ENCODE measurements at regions not wholly inside any gene's neighbourhood (a gene's known extent, or its start where the extent isn't known, plus 50 kb on each side); places are given as distances from the start of the nearest gene placed in this dataset.
"Not testable (repeated sequence)": the region's sequence is repeated elsewhere in the genome, so short reads cannot be mapped to it uniquely, and the experiment has no call there.

DNA sequence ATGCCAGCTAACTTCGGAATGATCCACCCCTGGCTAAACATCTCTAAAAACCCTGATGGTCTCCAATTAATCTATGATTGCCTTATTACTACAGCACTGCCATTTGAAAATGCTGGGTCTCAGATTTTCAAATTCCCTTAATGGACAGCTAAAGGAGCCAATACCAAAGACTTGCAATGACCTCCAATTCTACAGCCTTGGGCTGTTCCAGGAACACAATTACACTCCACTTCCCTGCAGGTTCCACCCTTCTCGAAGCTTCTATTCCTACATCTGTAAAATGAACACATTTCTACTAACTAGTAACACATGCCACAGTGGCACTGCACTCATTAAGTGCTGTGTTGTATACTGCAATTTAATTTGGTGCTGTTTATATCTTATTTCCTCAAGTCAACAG lies 85.7 kb upstream of the AK4 start:
- no peak for DNase-seq

DNA sequence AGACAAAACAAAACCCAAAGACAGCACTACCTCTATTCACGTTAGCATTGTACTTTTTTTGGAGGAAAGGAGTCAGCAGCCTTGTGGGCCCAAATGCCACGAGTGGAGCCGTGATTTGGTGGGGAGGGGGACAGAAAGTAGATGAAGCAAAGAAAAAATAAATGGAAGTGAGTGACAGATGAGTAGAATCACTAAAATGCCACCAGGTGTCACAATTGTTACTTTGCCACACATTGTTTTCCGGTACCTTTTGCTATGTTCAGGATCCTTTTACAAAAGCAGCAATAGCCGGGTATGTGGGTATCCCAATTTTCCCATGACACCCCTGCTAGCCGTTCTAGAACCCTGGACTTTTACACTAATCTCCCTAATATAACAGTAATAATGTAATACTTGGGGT lies 85.0 kb upstream of the AK4 start:
- DNase-seq = no peak

DNA sequence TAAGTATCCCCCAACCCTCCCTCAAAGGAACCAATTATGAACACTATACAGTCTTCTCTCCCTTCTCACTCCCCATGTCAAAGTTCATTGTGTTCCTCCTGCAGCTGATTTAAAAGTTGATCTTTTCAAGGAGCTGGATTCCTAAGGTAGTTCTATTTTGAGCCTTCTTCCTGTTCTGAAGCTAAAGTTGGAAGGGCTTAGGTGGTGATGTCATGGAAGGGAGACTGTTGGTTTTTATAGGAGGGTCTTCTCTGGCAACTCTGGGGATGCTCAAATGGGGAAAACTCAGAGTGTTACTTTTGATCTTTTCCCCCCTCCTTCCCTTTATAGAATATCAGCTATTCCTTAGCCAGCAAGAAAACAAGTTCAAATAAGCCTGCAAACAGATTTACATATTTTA lies 83.0 kb upstream of the AK4 start:
- no peak for DNase-seq

DNA sequence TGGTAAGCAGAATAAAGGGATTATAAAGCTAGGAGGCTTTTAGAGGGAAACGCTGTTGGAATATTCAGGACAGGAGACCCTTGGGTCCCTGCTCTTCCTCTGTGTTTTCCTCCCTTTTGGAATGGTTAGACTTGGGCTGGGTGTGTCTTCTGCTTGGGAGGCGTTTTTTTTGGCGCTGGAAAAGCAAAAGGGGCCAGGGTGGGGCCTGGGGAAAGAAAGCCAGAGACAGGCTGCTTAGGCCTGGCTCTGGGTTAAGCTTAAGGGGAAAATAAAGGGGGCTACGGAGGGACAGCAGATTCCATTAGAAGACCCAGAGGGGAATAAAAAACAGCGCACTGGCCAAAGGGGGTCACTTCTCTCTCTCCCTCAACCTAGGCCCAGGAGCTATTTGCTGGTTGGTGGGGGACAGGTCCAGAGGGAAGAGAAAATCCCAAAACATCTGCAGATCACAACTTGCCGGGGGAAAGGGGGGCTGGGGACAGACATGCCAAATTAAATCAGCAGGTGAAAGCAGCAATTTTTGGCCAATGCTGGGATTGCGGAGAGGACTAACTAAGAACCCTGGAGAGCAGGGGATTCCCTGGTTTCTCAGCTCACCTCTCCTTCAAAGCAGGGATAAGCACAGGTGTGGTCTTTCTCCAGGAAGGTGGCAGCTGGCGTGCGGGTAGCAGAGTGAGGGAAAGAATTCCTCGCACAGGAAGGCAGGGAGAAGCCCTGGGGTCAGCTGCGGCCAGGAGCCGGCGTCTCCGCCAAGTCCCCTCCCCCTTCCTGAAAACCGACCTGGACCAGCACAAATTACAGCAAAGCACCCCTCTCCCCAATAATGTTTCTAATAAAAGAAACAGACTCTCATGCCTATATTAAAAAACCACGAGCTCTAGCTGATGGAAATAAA lies 82.2 kb upstream of the AK4 start:
- DNase-seq = peak in 20 of 56 donors; percentile 9 to 71 (median 40)

DNA sequence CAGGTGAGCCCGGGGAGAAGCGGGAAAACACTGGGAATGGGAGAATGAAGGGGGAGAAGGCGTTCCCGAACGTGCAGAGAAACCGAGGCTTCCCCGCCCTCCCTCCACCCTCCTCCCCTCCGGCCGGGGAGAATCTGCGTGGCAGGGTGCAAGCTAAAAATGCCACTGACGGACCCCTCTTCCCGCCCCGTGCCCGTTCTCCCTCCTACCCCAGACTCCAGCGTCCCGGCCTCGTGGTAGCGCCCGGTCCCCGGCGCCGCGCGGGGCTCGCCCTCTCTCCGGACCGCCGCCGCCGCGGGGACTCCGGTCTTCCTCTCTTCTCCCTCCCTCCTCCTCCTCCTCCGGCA lies 81.6 kb upstream of the AK4 start:
- peak in 1 of 56 donors; percentile 81 for DNase-seq

DNA sequence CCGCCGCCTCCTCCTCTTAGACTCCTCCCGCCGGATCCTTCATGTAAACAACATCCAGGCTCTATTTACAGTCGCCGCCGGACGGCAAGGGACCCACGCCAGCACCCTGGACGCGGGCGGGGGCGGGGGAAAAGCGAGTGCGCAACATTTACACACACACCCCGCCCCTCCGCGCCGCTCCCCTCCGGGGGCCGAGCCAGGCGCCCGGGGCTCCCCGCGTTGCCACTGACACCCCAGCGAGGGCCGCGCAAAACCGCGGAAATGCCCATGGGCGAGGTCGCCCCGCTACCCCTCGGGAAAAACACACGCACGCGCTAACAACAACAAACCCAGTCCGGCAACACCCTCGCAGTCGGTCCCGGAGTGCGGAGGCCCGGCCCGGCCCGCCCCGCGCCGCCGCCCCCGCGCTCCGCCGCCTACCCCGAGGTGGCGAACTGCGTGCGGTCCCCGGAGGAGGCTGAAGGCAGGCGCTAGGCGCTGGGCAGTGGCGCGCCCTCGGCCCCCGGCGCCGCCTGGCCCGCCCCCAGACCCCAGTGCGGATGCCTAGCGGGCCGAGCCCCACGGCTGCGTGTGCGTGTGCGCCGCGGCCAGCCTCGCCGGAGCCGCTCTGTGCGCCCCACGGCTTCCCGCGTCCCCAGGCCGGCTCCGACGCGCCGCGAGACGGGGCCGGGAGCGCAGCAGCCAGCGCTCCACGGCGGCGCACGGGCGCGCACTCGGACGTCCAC lies 81.1 kb upstream of the AK4 start:
- DNase-seq = peak in 54 of 56 donors; percentile 30 to 93 (median 76)

DNA sequence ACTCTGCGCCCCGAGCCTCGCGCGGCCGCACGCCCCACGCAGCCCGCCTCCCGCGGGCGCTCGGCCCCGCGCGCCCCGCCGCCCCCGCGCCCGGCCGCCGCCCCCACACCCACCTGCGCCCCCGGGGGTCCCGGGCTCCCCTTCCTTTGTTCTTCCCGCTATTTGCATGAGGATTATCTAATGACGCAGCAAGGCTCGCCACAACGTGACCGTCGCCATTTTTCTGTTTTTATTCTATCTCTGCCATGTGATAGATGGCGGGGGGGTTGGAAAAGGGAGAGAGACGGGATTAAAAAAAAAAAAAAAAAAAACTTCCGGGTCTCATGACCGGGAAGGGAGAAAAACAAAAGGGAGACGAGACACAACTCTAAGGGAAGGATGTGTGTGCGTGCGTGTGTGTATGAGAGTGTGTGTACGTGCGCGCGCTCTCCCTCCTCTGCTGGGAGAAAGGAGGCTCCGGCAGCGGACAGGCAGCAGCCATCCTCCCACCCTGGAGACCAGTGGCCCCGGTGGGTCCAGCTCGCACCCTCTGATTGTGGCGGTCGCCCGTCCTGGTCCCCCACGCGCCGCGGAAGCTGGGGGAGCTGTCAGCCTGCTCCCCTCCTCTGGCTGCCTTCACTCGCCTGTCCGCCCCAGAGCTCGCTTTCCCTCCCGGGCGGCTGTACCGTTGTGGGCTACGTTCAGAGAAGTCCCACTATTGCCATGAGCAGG lies 80.4 kb upstream of the AK4 start:
- peak in 55 of 56 donors; percentile 26 to 86 (median 71) for DNase-seq

DNA sequence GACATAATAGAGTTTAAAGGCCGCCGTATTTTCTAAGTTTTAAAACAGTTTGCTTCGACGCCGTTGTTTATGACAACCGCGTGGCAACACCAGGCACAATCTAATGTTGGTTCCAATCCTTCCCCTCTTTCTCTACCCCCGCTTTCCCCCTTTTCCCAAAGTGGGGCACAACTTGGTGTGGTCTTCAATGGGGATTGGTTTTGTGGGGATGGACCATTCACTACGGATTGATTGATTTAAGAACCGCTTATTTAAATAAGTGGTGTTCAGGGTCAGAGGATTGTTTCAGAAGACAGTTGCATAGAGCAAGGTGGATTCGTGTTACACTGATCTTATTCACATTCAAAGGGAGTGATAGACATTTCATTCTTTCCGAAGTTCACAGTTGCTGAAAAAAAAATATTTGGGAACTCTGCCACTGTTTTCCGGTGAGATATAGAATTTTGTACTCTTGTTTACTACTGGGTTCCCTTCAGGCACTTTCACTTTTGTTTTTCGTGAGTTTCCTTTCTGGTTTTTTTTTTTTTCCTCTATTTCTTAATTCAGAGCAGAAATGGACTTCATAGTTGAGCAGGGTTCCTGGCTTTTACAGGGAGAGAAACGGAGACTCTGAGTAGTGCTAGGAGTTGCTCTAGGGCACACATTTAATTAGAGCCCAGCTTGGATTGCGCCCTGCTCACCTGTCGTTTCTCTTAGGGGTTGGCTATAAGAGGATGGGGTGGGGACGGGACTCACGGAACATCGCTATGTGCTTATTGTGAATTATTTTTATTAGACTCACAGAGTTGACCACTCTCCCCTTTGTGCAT lies 79.6 kb upstream of the AK4 start:
- DNase-seq = peak in 3 of 56 donors; percentile 4 to 76 (median 8)

DNA sequence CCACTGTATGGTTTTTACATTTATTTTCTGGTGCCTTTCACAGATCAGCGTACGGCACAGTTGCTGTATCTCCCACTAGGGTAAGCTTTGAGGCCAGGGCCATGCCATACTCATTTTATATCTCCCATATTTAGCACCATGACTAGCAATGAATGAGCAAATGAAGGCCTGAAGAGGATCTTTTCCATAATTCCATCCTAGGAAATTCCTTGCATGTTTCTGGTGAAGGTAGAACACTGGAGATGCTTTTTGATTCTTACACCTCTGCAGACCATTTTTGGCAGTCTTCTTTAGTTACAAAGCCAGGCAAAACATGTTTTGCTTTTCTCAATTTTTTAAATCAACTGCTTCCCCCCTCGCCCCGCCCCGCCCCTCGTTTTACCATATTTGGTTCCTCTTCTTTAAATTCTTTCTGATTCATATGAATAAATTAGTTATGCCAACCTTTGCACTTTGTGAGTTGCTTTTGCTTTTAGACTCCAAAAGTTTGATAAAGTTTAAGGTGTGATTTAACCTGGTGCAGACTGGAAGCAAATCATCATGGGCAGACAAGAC lies 78.9 kb upstream of the AK4 start:
- peak in 1 of 56 donors; percentile 14 for DNase-seq

DNA sequence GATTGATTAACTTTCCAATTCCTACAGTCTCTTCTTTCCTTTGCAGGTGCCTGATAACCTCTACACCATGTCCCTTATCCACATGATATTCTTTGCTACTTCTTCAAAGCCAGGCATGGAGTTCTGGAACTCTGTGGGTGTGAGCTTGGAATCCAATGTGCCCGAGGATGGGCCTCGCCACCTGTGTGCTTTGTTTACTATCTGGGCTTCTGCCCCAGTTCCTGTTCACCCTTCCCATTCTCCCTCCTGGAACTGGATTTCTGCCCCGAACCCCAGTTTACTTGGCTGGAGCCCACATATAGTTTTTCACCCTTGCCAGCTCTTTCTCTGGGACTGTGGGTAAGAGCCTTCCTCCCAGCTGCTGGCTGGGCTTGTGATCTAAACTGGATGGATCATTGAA lies 75.2 kb upstream of the AK4 start:
- DNase-seq = peak in 1 of 56 donors; percentile 3

DNA sequence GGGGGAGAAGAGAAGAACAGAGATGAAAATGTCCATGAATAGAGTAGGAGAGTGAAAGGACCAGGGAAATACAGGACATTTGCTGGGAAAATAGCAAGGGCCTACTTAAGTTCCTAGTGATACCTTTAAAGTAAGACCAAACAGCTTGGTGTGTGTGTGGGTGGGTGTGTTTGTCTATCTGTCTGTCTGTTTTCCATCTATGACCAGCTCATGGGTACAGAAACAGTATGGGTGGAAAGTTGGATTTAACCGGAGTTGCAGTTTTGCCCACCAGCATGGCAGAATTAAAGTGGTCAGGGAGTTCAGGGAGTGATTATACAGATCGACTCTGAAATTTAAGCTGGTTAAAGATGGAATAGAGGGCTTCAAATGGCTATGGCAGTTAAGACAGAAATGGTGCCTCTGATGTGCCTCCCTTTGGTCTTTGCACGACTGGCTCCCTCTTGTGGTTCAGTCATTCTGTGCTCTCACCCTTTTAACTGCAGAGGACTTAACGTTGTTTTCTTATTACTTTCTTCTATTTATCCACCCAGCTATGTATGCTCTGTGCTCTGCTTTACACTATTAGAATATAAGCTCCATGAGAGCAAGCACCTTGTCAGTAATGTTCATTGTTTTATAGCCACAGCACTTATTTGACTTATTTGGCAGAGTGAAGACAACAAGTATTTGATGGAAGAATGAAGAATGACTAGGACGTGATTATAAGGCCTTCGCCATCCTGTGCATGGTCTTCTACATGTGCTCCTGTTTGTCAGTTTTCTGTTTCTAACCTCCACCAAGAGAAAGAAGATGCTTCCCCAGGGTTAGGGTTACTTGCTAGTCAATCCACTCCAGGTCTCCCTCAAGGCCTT lies 72.7 kb upstream of the AK4 start:
- peak in 13 of 56 donors; percentile 2 to 55 (median 5) for DNase-seq

DNA sequence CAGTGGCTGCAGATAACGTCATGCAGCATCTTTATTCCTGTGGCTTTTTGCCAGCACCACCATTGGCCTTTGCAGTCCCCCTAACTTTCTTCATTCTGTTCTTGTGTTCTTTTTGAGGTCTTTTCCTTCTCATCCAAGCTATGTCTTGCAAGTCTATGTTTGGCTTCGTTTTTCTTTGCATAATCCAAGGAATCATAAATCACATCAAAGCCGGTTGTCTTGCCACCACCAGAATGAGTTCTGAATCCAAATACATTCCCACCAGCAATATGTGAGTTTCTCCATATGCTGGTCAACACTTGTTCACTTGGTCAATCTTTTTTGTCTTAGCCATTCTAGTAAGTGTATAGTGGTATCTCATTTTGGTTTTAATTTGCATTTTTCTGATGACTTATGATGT lies 70.6 kb upstream of the AK4 start:
- DNase-seq = no peak

DNA sequence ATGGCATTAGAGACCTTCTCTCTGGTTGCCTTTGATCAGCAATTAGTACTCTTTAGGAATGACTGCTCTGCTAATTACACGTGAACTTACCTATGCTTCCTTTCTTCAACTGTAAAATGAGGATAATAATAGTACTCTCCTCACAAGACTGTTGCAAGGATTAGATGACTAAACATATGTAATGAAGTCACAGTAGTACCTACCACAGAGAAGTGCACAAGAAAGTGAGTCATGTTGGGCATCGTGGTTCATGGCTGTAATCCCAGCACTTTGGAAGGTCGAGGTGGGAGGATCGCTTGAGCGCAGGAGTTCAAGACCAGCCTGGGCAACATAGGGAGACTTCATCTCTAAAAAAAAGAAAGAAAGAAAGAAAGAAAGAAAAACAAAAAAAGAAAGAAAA lies 68.1 kb upstream of the AK4 start:
- no peak for DNase-seq

DNA sequence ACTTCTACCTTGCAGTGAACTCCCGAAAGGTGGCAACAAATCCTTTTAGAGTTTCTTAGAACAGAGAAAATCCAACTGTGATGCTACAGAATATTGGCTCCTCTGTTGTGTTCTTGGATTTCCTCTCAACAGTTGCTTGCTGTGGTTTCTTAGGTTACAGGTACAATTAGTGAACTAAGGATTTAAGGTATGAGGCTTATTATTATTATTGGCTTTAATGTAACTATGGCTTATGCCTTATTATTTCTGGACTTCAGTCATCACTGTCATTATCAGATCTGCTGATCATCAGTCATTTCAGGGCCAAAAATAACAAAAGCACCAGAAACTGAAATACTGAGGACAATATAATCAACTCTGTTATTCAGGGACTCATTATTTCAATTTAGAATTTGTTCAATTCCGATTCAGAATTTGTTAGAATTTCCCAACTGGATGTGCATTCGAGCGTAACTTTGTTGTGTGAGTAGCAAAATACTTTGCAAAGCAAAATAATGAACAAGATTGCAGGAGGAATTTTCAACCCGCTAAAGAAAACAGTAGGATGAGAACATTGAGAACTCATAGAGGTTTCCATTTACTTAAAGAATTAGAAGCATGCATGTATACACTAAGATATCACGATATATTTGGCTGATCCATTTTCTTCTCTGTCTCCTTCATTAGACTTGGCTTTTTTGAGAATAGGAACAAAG lies 65.5 kb upstream of the AK4 start:
- no peak for DNase-seq

DNA sequence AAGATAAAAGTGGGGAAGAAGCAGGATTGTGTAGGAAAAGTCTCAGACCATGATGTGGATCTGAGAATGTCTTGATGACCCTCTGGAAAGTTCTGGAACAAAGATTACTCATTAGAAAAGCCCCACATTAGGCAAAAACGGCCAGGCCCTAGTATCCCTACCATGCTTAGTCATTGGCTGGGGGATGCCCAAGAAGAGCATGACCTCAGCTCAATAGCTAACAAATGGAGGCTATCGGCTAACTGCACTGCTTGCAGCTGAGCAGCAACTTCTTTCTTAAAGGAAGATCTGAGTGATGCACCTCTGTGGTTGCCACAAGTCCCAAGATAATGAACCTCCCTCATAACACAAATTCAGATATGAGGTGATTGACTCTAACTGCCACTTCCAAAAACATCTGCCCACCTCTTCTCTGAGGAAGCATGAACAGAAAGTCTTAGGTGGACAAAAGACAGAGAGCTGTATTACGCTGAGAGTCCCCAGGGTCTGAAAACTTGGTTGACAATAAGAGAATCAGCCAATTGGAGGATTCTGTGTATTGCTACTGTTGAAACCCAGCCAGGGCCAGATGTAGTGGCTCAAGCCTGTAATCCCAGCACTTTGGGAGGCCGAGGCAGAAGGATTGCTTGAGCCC lies 64.6 kb upstream of the AK4 start:
- DNase-seq = no peak

DNA sequence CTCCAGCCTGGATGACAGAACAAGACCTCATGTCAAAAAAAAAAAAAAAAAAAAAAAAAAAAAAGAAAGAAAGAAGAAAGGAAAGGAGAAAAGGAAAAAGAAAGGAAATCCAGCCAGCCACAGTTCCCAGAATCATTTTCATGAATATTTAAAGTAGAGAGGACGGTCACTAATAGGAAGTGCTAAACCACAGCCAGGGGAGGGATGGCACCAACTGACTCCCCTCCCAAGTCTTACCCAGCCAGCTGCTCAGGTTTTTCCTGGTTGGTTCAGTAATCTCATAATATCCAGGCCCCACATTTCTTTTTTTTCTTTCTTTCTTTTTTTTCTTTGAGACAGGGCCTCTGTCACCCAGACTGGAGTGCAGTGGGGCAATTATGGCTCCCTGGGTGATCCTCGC lies 63.9 kb upstream of the AK4 start:
- DNase-seq = no peak

DNA sequence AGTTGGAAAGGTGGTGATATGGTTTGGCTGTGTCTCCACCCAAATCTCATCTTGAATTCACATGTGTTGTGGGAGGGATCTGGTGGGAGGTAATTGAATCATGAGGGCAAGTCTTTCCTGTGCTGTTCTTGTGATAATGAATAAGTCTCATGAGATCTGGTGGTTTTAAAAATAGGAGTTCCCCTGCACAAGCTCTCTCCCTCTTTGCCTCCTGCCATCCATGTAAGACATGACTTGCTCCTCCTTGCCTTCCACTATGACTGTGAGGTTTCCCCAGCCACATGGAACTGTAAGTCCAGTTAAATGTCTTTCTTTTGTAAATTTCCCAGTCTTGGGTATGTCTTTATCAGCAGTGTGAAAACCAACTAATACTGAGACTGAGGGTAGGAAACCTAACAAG lies 60.5 kb upstream of the AK4 start:
- not testable (repeated sequence) for DNase-seq

DNA sequence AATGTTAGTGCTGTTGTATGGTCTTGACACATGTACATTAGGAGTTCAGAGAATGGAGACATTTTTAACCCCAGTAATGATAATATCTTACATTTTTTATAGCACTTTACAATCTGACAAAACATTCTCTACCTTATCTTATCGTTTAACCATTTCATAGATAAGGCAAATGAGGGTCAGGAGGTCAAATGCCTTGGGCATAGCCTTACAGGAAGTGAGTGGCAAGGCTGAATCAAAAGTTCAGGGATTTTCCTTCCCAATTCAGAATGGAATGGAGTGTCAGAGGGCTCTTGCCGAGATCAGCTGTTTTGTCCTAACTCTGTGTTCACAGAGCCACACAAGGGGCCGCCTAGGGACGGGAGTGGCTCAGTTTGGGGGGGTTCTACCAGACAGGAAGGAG lies 57.6 kb upstream of the AK4 start:
- no peak for DNase-seq

DNA sequence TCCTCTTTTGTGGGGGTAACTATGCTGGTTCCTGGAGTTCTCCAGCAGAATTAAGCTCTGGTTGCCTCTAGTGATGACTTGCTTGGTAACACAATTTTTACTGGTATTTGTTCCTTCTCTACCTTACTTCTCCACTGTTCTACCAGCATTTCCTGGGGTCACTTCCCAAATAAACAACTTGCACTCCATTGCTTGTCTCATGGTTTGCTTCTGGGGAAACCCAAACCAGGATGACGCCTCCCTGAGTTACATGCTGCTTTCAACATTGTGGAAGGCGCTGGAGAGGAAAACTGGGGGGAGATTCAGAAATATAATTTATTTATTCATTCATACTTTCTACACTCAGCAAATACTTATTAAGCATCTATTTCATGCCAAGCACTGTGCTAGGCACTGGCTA lies 55.3 kb upstream of the AK4 start:
- no peak for DNase-seq

Data from amygdala (tissue), 56 donors.